Hepatic stellate cell (primary cell): ENCODE measurements at regions not wholly inside any gene's neighbourhood (a gene's known extent, or its start where the extent isn't known, plus 50 kb on each side); places are given as distances from the start of the nearest gene placed in this dataset.
"Not testable (repeated sequence)": the region's sequence is repeated elsewhere in the genome, so short reads cannot be mapped to it uniquely, and the experiment has no call there.

Experiments
- DNase-seq: peaks from one replicate; pipeline ENCODE4 v3.0.0; 2011; ENCODE audit warnings: low spot score

DNA sequence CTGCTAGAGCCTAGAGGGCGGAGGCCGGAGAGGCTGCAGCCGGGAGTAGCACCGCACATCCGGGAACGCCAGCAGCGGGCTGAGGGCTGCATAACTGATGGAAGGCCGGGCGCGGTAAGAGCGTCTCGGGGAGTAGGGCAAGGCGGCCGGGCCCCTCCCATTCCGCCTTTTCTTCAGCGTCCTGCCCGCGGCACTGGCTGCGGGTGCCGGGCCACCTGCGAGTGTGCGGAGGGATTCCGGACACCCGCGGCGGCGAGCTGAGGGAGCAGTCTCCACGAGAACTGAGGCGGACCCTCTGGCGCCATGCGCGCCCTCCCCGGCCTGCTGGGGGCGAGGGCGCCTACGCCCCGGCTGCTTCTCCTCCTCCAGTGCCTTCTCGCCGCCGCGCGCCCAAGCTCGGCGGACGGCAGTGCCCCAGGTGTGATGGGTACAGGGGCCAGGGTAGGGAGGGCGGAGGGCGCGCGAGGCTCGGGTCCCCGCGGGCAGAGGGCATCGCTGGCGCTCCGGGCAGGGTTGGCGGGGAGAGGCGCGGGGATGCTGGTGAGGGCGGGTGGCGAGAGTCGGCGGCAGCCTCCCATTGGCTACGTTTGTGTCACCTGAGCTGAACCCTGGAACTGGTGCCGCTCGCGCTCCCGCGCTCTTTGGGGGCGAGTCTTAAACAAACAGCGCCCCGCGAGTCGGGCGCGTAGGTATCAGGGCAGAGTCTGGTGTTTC is 334.4 kb downstream of the SRGAP2C start:
- DNase-seq = no peak

GRCh38 chr1:121519756-121520286 is 335.0 kb downstream of the SRGAP2C start:
- not testable (repeated sequence) for DNase-seq

GRCh38 chr1:121522061-121522759 is 337.4 kb downstream of the SRGAP2C start:
- no peak for DNase-seq

GRCh38 chr1:121523112-121523511 is 338.3 kb downstream of the SRGAP2C start:
- not testable (repeated sequence) for DNase-seq

DNA sequence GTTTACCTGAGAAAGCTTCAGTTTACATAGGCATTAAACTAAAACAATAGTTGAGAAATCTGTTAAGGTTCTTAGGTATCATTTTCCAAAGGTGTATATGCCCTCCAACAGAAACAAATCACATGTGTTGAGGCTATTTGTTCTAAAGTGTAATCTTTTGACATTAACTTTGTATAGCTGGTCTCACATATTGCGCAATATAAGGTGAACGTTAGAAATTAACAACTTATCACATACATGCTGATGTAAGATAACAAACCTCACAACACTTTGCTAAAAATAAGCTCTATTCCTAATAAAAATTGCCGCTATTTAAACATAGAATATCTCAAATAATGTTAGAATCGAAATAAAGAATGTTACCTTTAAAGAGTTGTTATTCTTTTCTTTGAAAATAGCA is 340.6 kb downstream of the SRGAP2C start:
- no peak for DNase-seq

DNA sequence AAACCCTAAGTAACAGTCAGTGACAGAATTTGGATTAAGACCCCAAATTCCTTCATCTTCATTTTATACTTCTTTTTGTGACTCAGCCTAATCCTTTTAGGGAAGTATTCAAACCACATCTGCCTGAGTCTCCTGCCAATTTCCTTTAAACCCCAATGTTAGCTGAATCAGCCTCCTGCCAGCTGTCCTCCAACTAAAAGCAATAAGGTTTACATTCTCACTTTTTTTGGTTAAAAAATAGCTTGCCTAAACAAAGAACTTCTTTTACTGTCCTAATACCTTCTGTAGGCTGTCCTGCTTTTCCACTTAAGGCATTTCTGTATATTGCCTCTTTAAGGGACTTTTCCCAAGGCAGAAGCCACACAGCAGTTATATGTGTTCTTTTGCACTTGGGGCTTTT is 344.2 kb downstream of the SRGAP2C start:
- not testable (repeated sequence) for DNase-seq

DNA sequence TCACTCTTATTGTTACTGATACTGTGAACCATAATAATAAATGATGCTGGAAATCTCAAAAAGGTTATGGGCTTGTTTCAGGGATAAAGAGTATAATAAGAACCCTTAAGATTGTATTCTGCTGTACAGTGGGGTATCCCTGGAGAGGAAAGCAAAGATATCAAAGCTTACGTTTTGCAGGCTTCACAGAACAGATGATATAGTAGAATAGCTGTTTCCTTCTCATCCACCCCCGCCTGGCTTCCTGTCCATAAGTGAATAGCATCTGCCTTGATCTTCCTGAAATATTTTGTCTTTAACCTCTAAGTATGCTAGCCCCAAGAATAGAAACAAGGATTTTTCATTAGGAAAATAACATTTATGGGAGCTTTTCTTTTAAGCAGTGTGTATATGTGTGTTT is 345.3 kb downstream of the SRGAP2C start:
- not testable (repeated sequence) for DNase-seq

- DNase-seq = not testable (repeated sequence)
Measured at GRCh38 chr1:121531747-121532146, 347.0 kb downstream of the SRGAP2C start.

DNA sequence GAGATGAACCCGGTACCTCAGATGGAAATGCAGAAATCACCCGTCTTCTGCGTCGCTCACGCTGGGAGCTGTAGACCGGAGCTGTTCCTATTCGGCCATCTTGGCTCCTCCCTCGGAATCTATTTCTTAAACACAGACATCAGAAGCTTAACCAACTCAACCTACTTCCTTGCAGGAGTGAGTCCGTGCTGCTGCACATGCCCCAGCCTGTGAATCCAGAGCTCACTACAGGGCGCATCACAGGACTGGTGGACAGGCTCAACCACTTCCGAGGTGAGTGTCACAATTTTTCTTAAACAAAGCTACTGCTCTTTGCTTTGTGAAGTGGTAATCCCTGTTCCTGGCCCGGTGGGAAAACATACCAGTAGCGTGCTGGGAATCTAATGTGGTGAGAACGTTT is 353.4 kb downstream of the SRGAP2C start:
- DNase-seq = not testable (repeated sequence)

DNA sequence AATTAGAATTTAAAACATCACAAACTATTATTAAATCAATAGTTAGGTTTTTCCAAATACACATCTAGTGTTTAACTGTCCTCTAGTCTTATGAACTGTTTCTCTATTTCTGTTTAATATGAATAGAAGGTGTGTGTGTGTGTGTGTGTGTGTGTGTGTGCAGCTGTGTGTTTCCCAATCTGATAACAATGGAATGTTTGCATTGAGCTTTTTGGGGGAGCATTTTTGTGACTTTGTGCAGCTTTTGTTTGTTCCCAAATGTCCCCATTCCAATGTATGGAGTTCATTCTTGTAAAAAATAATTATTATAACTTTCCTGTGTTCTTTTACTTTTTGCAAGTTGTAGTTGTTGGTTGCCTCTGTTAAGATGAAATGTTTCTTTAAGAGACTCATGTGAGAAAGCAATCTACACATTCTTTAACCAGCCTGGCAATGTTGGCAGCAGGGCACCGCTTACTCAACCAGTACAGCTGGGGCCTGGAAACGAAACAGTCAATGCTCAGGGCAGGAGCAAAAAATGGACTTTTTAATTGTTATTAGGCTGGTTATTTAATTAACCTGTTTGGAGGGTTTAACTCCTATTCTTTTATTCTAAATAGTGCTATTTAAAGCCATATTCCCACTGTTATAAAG is 354.3 kb downstream of the SRGAP2C start:
- no peak for DNase-seq

DNA sequence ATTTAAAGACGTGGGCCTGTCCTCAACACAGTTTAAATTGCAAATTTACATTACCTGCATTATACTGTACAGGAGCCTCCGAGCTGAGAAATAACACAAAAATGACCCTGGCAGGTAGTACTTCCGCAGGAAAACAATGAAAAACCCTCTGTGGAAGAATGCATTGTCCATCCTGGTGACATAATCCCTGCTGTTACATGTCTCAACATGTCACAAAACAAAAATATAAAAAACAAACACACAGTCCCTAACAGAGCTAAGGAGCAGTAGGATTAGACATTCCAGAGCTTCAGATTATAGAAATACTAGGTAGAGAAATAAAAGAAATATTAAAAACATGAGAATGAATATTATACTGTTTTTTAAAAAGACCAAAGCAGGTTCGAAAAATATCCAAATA is 359.2 kb downstream of the SRGAP2C start:
- not testable (repeated sequence) for DNase-seq

DNA sequence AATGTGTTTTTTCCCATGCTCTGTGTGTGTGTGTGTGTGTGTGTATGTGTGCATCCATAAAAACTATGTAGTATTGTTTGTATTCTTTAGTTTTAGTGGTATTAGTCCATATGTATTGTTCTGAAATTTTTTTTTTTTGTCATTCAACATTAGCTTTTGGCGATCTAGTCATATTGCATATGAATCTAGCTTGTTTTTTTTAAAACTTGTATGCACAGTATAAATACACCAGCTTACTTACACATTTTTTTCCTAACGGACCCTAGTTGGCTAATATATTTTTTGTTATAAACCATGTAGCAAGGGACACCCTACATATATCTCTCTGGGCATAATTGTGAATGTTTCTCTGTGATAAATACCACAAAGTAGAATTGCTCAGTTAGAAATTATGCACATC is 359.7 kb downstream of the SRGAP2C start:
- DNase-seq = no peak

DNA sequence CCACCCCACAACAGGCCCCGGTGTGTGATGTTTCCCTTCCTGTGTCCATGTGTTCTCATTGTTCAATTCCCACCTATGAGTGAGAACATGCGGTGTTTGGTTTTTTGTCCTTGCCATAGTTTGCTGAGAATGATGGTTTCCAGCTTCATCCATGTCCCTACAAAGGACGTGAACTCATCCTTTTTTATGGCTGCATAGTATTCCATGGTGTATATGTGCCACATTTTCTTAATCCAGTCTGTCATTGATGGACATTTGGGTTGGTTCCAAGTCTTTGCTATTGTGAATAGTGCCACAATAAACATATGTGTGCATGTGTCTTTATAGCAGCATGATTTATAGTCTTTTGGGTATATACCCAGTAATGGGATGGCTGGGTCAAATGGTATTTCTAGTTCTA is 361.1 kb downstream of the SRGAP2C start:
- DNase-seq = not testable (repeated sequence)

DNA sequence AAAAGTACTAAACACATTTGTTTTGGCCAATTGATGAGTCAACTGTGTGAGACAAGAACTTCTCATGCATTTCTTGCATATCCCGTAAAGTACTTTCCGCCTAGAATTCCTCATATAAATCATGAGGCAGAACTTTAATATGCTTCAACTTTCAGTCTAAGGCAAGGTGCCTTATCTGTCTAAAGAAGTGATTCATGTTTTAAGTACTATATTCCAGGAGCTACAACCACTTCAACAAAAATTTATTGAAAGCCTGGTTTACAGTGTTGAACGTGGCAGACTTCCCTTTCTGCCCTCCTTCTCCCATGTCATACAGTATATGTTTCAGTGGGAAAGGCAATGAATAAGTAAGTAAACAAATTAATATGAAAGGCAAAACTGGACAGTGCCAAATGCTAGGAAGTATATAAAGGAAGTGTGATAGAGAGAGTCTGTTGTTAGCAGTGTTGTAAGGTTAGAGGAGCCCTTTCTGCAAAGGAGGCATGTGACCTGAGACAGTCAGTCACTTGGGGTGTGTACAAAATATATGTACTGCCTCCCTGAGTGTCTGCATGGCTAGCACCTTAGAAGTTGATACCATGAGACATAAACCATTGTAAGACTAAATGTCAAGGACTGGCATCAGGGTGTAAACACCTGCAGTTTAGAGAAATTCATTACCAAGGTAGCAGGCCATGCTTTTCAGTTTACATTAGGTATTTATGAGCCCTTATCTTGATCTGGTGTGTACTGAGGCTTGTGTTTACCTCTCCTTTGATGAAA is 362.2 kb downstream of the SRGAP2C start:
- DNase-seq = no peak

DNA sequence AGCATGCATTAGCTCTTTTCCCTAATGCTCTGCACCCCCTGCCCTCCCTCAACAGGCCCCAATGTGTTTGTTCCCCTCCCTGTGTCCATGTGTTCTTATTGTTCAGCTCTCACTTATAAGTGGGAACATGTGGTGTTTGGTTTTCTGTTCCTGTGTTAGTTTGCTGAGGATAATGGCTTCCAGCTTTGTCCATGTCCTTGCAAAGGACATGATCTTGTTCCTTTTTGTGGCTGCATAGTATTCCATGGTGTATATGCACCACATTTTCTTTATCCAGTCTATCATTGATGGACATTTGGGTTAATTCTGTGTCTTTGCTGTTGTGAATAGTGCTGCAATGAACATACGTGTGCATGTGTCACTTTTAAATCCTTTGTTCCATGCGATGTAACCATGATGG is 363.0 kb downstream of the SRGAP2C start:
- not testable (repeated sequence) for DNase-seq

DNA sequence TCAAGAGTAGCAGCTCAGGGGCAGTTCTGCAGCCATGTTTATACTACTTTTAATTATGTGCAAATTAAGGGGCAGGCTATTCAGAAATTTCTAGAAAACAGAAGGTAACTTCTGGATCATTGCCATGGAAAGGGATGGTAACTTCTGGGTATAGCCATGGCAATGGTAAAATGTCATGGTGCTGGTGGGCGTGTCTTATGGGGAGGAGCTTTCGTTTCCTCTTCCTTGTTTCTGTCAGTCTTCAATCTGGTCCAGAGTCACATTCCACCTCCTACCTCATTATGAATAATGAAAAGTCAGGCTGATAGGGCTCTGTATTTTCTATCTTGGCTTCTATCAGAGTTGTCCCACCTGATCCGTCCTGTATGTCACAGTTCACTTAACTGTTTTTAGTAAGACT is 366.0 kb downstream of the SRGAP2C start:
- not testable (repeated sequence) for DNase-seq

DNA sequence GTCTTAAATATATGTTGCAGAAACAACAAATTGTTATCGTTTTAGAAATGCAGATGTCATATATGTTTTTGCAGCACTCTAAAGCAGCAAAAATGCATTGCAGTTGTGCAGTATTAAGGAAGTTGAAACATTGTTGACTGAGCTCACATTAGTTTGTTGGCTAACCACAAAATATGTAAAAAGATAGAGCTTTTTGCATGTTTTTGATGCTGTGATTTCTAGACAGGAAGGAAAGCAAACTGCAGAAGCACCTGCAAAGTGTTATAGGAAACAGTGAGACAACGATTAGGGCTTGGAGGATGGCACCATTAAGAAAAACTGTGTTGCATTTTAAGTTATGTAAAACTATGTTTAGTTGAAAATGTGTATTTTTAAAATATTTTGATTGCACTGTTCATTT is 366.7 kb downstream of the SRGAP2C start:
- DNase-seq = not testable (repeated sequence)

DNA sequence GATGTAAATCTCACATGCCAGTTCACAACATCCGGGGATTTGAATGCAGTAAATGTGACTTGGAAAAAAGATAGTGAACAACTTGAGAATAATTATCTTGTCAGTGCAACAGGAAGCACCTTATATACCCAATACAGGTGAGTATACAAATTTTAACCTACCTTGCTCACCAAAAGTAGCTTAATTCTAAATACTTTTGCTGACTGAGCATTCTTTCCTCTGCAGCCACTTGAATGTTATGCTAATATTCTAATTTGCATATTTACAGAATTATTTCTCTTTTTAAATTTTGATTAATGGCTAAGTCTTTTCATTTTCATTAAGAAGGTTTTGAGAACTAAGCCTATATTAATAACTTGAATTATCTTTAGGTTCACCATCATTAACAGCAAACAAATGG is 371.8 kb downstream of the SRGAP2C start:
- not testable (repeated sequence) for DNase-seq

DNA sequence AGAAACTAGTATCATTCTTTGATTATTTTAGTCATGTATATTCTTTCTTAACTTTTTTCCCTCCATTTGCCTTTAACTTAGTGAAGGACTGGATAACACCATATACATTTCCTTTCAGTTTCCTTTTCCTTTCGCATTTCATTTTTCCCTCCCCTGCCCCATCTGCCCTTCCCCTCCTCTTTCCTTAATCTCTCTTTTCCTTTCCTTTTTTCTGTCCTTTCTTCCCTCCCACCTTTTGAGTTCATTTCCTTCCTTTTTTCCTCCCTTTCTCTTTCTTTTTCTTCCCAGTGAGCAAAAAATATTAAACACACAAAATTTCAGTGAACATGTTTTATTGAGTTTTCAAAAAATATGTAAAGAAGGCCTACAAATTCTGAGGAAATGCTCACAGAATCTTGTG is 373.3 kb downstream of the SRGAP2C start:
- DNase-seq = not testable (repeated sequence)

GRCh38 chr1:121558514-121558913 is 373.7 kb downstream of the SRGAP2C start:
- peak; percentile 4 for DNase-seq

DNA sequence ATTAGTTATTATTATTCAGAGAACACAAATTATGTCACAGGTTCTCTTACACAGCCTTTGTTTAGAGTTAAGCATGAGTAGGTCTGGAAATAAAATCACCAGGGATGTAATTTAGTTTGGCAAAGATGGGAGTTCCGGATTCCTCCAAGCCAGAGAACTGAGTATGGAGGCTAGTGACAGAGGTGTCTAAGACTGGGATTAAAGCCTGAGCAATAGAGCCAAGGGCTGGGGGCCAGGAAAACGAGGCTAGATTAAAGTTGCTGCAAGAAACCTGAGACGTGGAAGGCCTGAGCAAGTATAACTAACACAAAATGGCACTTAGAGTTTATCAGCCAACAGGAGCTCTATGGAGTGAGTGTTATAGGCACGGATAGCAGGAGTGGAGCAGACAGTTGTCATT is 381.6 kb downstream of the SRGAP2C start:
- no peak for DNase-seq

DNA sequence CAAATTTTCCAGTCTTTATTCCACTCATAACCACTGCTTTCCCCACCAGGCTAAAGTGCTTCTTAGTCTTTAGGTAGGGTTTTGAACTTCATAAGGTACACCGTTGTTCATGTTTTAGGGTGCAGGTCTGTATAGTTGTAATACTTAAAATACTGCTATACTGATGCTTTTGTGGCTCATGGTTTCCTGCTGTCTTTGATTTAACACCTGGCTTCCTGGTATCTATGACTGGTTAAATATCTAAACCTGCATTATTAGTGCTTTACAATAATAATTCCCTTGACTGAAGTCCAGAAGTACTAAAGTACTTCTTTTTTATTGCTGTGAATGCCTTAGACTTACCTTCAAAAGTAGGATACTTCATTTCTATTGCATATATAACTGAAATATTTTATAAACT is 384.7 kb downstream of the SRGAP2C start:
- no peak for DNase-seq
